ENCODE measurements at regions not wholly inside any gene's neighbourhood (a gene's known extent, or its start where the extent isn't known, plus 50 kb on each side); places are given as distances from the start of the nearest gene placed in this dataset.

DNA sequence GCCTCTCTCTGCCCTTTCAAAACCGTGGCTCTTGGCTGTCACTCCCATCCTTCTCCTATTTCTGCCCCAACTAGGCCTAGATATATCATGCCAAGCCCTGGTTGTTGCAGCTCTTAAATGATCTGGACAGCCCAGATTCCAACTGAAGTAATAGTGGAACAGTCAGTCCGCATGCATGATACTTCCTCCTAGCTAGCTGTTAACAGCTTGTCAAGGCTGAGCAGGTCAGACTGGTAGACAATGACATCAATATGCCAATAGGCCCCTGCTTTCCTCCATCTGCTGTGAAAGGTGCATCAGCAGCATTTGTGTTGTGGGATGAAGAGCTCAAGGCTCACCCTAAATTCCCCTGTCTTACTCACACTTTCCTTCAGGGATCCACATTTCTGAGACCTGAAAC lies 527.7 kb upstream of the TGFBR2 start:
- H3K4me1 Mint-ChIP-seq = peaks cover 18% of the 10 kb centered on the region
- DNase-seq (ENCODE audit: low read depth, low spot score) = no peak
- no peaks in the 10 kb centered on the region for H3K36me3 Mint-ChIP-seq (ENCODE audit: low read depth)
- H3K9me3 Mint-ChIP-seq = peaks cover 5% of the 10 kb centered on the region
- peaks cover 4% of the 10 kb centered on the region for H3K27me3 Mint-ChIP-seq (ENCODE audit: low read depth)
- H3K4me3 Mint-ChIP-seq = no peak overlapping the region
- H3K27ac Mint-ChIP-seq (ENCODE audit: unreplicated experiment) = no peak overlapping the region
- TF ChIP-seq, protein P1, sequence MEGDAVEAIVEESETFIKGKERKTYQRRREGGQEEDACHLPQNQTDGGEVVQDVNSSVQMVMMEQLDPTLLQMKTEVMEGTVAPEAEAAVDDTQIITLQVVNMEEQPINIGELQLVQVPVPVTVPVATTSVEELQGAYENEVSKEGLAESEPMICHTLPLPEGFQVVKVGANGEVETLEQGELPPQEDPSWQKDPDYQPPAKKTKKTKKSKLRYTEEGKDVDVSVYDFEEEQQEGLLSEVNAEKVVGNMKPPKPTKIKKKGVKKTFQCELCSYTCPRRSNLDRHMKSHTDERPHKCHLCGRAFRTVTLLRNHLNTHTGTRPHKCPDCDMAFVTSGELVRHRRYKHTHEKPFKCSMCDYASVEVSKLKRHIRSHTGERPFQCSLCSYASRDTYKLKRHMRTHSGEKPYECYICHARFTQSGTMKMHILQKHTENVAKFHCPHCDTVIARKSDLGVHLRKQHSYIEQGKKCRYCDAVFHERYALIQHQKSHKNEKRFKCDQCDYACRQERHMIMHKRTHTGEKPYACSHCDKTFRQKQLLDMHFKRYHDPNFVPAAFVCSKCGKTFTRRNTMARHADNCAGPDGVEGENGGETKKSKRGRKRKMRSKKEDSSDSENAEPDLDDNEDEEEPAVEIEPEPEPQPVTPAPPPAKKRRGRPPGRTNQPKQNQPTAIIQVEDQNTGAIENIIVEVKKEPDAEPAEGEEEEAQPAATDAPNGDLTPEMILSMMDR (conservative IDR thresholded peaks at IDR 0.05) = no peak

DNA sequence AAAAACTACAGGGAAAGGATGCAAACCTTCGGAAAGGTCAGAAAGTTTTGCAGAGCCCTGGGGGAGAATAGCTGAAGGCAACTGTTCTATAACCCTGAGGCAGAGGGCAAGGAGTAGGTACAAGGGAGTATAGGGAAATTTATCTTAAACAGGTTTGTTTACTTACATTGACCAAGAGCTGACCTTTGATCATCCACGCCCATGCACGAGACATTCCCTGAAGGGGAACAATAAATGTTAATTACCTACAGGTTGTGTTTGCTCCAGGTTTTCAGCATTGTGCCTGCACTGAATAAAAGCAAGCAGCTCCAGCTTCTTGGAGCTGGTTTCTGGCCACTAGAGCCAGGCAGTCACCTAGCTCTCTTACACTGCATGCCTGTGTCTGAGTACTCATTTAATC lies 524.5 kb upstream of the TGFBR2 start:
- Mint-ChIP-seq H3K9me3 (no peaks in the 10 kb centered on the region), H3K4me1 (peaks cover 29% of the 10 kb centered on the region), H3K36me3 (ENCODE audit: low read depth) (no peaks in the 10 kb centered on the region), H3K27me3 (ENCODE audit: low read depth) (peaks cover 4% of the 10 kb centered on the region), H3K4me3 (no peak overlapping the region), H3K27ac (ENCODE audit: unreplicated experiment) (no peak overlapping the region)
- TF ChIP-seq, protein P1 (conservative IDR thresholded peaks at IDR 0.05) = no peak
- no peak for DNase-seq (ENCODE audit: low read depth, low spot score)

DNA sequence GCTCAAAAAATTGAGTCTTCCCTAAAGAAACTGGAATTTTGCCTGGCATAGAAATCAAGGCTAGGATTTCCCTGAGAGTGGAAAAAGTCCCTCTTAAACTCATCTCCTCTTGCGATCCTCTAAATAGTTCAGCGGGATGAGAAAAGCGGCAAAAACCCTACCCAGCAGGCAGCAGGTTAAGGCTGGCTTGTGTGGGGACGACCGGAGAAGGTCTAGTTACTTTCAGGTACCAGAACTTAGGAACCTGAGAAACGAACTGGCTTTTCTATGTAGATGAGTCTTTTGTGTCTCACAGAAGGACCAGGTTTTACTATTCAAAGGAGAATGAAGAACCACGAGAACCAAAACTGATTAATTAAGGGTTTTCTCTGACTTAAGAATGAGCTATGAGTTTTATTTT lies 523.7 kb upstream of the TGFBR2 start:
- TF ChIP-seq, protein P1 (conservative IDR thresholded peaks at IDR 0.05) = no peak
- no peaks in the 10 kb centered on the region for H3K36me3 Mint-ChIP-seq (ENCODE audit: low read depth)
- no peaks in the 10 kb centered on the region for H3K9me3 Mint-ChIP-seq
- H3K27ac Mint-ChIP-seq (ENCODE audit: unreplicated experiment) = no peak overlapping the region
- H3K4me3 Mint-ChIP-seq = no peak overlapping the region
- peaks cover 4% of the 10 kb centered on the region for H3K27me3 Mint-ChIP-seq (ENCODE audit: low read depth)
- no peak for DNase-seq (ENCODE audit: low read depth, low spot score)
- peaks cover 29% of the 10 kb centered on the region for H3K4me1 Mint-ChIP-seq

DNA sequence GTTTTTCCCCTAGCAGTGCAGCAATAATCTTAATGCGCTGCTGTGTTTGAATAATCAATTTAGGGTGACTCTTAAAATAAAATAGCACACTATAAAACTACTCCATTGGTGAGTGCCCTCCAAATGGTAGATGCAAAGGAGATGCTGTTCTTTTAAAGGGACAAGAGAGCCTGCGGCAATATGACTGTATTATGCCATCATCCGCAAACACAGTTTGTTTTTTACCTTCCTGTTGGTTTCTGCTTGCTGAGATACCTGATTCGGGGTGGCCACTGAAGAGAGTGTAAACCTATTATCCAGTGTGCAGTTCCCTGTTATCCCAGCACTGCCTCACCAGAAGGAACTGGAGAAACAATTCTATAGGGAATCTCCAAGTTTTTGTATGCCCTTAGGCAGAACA lies 523.1 kb upstream of the TGFBR2 start:
- H3K4me3 Mint-ChIP-seq = no peak overlapping the region
- no peaks in the 10 kb centered on the region for H3K36me3 Mint-ChIP-seq (ENCODE audit: low read depth)
- peaks cover 29% of the 10 kb centered on the region for H3K4me1 Mint-ChIP-seq
- no peak overlapping the region for H3K27ac Mint-ChIP-seq (ENCODE audit: unreplicated experiment)
- TF ChIP-seq, protein P1 (conservative IDR thresholded peaks at IDR 0.05) = no peak
- no peak for DNase-seq (ENCODE audit: low read depth, low spot score)
- H3K27me3 Mint-ChIP-seq (ENCODE audit: low read depth) = peaks cover 4% of the 10 kb centered on the region
- H3K9me3 Mint-ChIP-seq = no peaks in the 10 kb centered on the region

DNA sequence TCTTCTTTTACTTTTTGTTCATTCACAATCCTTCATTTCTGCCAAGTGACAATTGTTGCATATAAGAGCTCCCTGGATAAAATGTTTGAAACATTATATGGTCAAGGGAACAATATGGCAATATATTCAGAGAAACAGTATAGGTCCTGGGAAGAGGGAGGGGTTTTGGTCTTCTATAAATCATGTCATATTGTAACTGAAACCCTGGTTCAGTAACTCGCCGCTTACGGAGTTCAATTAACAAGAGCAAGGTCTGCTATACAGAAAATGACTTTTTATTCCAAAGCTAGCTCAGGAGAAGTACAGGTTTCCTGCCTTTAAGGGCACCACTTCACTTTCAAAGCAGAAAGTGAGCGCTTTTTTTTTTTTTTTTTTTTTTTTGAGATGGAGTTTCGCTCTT lies 522.1 kb upstream of the TGFBR2 start:
- Mint-ChIP-seq H3K27ac (ENCODE audit: unreplicated experiment) (no peak overlapping the region), H3K4me1 (peaks cover 35% of the 10 kb centered on the region), H3K27me3 (ENCODE audit: low read depth) (peaks cover 4% of the 10 kb centered on the region), H3K4me3 (no peak overlapping the region), H3K36me3 (ENCODE audit: low read depth) (no peaks in the 10 kb centered on the region), H3K9me3 (no peaks in the 10 kb centered on the region)
- TF ChIP-seq, protein P1 (conservative IDR thresholded peaks at IDR 0.05) = no peak
- no peak for DNase-seq (ENCODE audit: low read depth, low spot score)

DNA sequence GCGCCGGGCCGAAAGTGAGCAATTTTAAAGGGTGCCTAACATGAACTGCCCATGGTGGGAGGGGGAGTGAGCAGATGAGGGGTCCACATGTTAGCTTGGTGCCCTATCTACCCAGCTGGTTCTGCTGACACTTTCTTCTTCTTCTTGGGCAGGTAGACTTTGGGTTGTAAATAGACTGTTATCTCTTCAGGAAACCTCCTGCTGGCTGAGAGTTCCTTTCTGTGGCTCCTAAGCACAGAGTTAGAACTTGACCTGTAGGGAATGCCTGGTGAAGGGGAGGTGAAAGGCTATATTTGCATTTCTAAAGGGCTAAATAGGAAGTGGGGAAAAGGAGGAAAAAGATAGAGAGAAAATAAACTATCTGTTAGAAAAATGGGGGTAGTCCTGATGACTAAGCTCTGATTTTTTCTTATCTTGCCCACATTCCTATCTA lies 521.4 kb upstream of the TGFBR2 start:
- Mint-ChIP-seq H3K36me3 (ENCODE audit: low read depth) (no peaks in the 10 kb centered on the region), H3K4me3 (no peak overlapping the region), H3K27me3 (ENCODE audit: low read depth) (peaks cover 4% of the 10 kb centered on the region), H3K9me3 (no peaks in the 10 kb centered on the region), H3K27ac (ENCODE audit: unreplicated experiment) (no peak overlapping the region), H3K4me1 (peaks cover 35% of the 10 kb centered on the region)
- no peak for DNase-seq (ENCODE audit: low read depth, low spot score)
- TF ChIP-seq, protein P1 (conservative IDR thresholded peaks at IDR 0.05) = no peak
